OCI-LY1 (cell line): ENCODE measurements at regions not wholly inside any gene's neighbourhood (a gene's known extent, or its start where the extent isn't known, plus 50 kb on each side); places are given as distances from the start of the nearest gene placed in this dataset.

Experiments
- H2AFZ ChIP-seq: fragments of 200-600 bp; sonication (generic), shearing (Covaris generic); 2 replicates; pipeline ENCODE4 v1.6.0; 2014; ENCODE audit warnings: antibody characterized with exemption, mild to moderate bottlenecking, low read length
- H3F3A ChIP-seq: fragments of 200-600 bp; sonication (generic), shearing (Covaris generic); 2 replicates; pipeline ENCODE4 v1.6.0; 2014; ENCODE audit warnings: mild to moderate bottlenecking, antibody characterized with exemption, low read length, moderate library complexity; ENCODE audit not compliant: insufficient read depth
- H3K27ac ChIP-seq: fragments of 200-600 bp; sonication (generic); 2 replicates; pipeline ENCODE4 v1.5.1; 2014; ENCODE audit warnings: low read length, mixed run types, mild to moderate bottlenecking, low read depth; ENCODE audit not compliant: poor library complexity, severe bottlenecking
- H3K27me3 ChIP-seq: fragments of 200-600 bp; sonication (generic); 2 replicates; pipeline ENCODE4 v1.6.0; 2014; ENCODE audit warnings: antibody characterized with exemption, mild to moderate bottlenecking, low read length, moderate library complexity; ENCODE audit not compliant: insufficient read depth
- H3K36me3 ChIP-seq: fragments of 200-600 bp; sonication (generic); 2 replicates; pipeline ENCODE4 v1.6.1; 2014; ENCODE audit warnings: mild to moderate bottlenecking, antibody characterized with exemption, low read length, moderate library complexity, mixed read lengths; ENCODE audit not compliant: insufficient read depth
- H3K4me1 ChIP-seq: fragments of 200-600 bp; sonication (generic); 2 replicates; pipeline ENCODE4 v1.5.1; 2014; ENCODE audit warnings: mild to moderate bottlenecking, low read length, moderate library complexity; ENCODE audit not compliant: insufficient read depth, severe bottlenecking
- H3K4me2 ChIP-seq: fragments of 200-600 bp; sonication (generic), shearing (Covaris generic); 2 replicates; pipeline ENCODE4 v1.6.1; 2014; ENCODE audit warnings: low read length
- H3K4me3 ChIP-seq: fragments of 200-600 bp; sonication (generic); 2 replicates; pipeline ENCODE4 v1.5.1; 2014; ENCODE audit warnings: low read length, low read depth, mild to moderate bottlenecking, mixed read lengths; ENCODE audit not compliant: poor library complexity, severe bottlenecking
- H3K79me2 ChIP-seq: fragments of 200-600 bp; shearing (Covaris generic); 2 replicates; pipeline ENCODE4 v1.6.1; 2016; ENCODE audit warnings: mixed run types, low read length, mixed read lengths; ENCODE audit not compliant: insufficient read depth
- H3K9ac ChIP-seq: fragments of 200-600 bp; sonication (generic), shearing (Covaris generic); 2 replicates; pipeline ENCODE4 v1.6.1; 2014; ENCODE audit warnings: mild to moderate bottlenecking, low read length, mixed read lengths
- H3K9me2 ChIP-seq: fragments of 200-600 bp; sonication (generic), shearing (Covaris generic); 2 replicates; pipeline ENCODE4 v1.6.1; 2014; ENCODE audit warnings: low read depth, mild to moderate bottlenecking, low read length, mixed read lengths
- H3K9me3 ChIP-seq: fragments of 200-600 bp; shearing (Covaris generic); 2 replicates; pipeline ENCODE4 v1.6.1; 2014; ENCODE audit warnings: low read length, mixed read lengths
- H4K20me1 ChIP-seq: fragments of 200-600 bp; sonication (generic), shearing (Covaris generic); 2 replicates; pipeline ENCODE4 v1.6.0; 2016; ENCODE audit warnings: mild to moderate bottlenecking, low read length; ENCODE audit not compliant: insufficient read depth
- CTCF ChIP-seq: fragments of 200-600 bp; sonication (generic), shearing (Covaris generic); IDR thresholded peaks from 2 replicates; pipeline ENCODE4 v1.5.1; 2017; ENCODE audit warnings: mild to moderate bottlenecking, antibody characterized with exemption, low read length, moderate library complexity, mixed read lengths
- EZH2 ChIP-seq: fragments of 200-600 bp; sonication (generic), shearing (Covaris generic); IDR thresholded peaks from 2 replicates; pipeline ENCODE4 v1.8.0; 2017; ENCODE audit warnings: borderline replicate concordance, mixed run types, mild to moderate bottlenecking, antibody characterized with exemption, low read length, moderate library complexity, mixed read lengths

- Histone ChIP-seq H3F3A (no peaks in the 10 kb centered on the region), H3K4me1 (no peaks in the 10 kb centered on the region), H3K9ac (no peak overlapping the region), H3K36me3 (no peaks in the 10 kb centered on the region), H3K4me2 (no peak overlapping the region), H2AFZ (no peak overlapping the region), H3K27ac (no peak overlapping the region), H3K79me2 (no peaks in the 10 kb centered on the region), H3K4me3 (no peak overlapping the region), H4K20me1 (no peaks in the 10 kb centered on the region), H3K9me3 (no peaks in the 10 kb centered on the region), H3K9me2 (no peaks in the 10 kb centered on the region), H3K27me3 (no peaks in the 10 kb centered on the region)
- TF ChIP-seq EZH2 (no peak), CTCF (no peak)
Observed at GRCh38 chr18:29161429-29161828, 984.5 kb upstream of the CDH2 start.

- no peaks in the 10 kb centered on the region for H3K79me2 ChIP-seq
- no peaks in the 10 kb centered on the region for H3K36me3 ChIP-seq
- no peaks in the 10 kb centered on the region for H3K27me3 ChIP-seq
- H3K4me2 ChIP-seq, result no peak overlapping the region
- H3K4me3 ChIP-seq, result no peak overlapping the region
- H2AFZ ChIP-seq, result no peak overlapping the region
- no peaks in the 10 kb centered on the region for H3K9me2 ChIP-seq
- no peaks in the 10 kb centered on the region for H4K20me1 ChIP-seq
- TF ChIP-seq EZH2 (no peak), CTCF (no peak)
- no peaks in the 10 kb centered on the region for H3K4me1 ChIP-seq
- H3K9me3 ChIP-seq, result no peaks in the 10 kb centered on the region
- H3K27ac ChIP-seq, result no peak overlapping the region
- H3K9ac ChIP-seq, result no peak overlapping the region
- H3F3A ChIP-seq, result no peaks in the 10 kb centered on the region
Observed at GRCh38 chr18:29160170-29160569, 983.2 kb upstream of the CDH2 start.

- no peaks in the 10 kb centered on the region for H3F3A ChIP-seq
- no peaks in the 10 kb centered on the region for H3K9me2 ChIP-seq
- TF ChIP-seq CTCF, result no peak
- TF ChIP-seq EZH2, result no peak
- H3K4me1 ChIP-seq, result no peaks in the 10 kb centered on the region
- no peak overlapping the region for H3K4me3 ChIP-seq
- no peaks in the 10 kb centered on the region for H3K27me3 ChIP-seq
- H4K20me1 ChIP-seq, result no peaks in the 10 kb centered on the region
- H3K9me3 ChIP-seq, result no peaks in the 10 kb centered on the region
- H3K4me2 ChIP-seq, result no peak overlapping the region
- no peak overlapping the region for H3K27ac ChIP-seq
- H3K9ac ChIP-seq, result no peak overlapping the region
- H2AFZ ChIP-seq, result no peak overlapping the region
- no peaks in the 10 kb centered on the region for H3K36me3 ChIP-seq
- no peaks in the 10 kb centered on the region for H3K79me2 ChIP-seq
Observed at GRCh38 chr18:29157905-29158304, 981.0 kb upstream of the CDH2 start.
